ENCODE measurements at regions not wholly inside any gene's neighbourhood (a gene's known extent, or its start where the extent isn't known, plus 50 kb on each side); places are given as distances from the start of the nearest gene placed in this dataset.

DNA sequence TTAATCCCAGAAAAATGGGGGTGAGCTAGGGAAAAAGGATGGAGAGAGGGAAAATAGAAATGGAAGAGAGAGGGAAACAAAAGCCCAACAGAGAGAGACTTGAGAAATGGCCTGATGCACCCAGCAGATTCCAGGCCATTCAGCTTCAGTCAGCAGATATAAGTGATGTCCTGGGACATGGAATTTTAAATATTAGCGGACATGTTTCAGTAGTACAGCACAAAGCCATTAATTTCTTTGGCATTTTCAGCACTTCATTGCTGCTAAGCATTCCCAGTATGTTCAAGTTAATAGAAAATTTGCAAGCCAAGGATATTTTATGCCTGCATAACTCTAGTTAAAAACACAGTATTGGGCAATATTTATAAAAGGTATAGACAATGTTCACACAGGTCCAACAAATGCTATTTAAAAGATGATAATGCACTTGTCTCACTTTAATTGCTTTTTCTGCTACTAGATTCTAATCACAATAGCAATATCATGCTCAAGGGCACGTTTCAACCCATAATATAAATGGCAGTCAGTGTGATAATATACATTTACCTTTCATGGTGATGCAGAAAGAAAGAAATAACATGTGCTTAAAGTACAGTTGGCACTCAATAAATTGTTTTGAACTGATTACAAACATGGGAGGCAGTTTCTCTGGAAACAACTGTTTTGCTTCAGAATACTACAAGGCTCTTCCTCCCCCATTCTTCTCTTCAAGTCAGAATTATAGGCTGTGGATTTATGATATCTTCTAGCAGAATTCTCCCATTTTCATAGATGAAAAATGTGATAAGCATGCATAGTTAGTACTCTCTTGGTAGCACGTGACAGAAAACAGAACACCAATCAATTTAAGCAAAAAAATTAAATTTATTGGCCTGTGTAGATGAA is 108.1 kb upstream of the MAGI3 start (continued):
- TF ChIP-seq EZH2 (IDR thresholded peaks at IDR 0.05; ENCODE audit: low read depth, low read length, severe bottlenecking) (no peak), CREB1 (IDR thresholded peaks at IDR 0.05) (no peak), SIRT6 (IDR thresholded peaks at IDR 0.05; ENCODE audit: low read length) (no peak), JUND (IDR thresholded peaks at IDR 0.05; ENCODE audit: low read length) (no peak), CBX5 (IDR thresholded peaks at IDR 0.05; ENCODE audit: low read depth, low read length) (no peak), ASH2L (IDR thresholded peaks at IDR 0.05; ENCODE audit: low read length) (no peak), MAFK (IDR thresholded peaks at IDR 0.05; ENCODE audit: low read depth, low read length) (no peak), EGR1 (IDR thresholded peaks at IDR 0.05; ENCODE audit: borderline replicate concordance, low read depth, low read length) (no peak)
- TF ChIP-seq, protein P1, sequence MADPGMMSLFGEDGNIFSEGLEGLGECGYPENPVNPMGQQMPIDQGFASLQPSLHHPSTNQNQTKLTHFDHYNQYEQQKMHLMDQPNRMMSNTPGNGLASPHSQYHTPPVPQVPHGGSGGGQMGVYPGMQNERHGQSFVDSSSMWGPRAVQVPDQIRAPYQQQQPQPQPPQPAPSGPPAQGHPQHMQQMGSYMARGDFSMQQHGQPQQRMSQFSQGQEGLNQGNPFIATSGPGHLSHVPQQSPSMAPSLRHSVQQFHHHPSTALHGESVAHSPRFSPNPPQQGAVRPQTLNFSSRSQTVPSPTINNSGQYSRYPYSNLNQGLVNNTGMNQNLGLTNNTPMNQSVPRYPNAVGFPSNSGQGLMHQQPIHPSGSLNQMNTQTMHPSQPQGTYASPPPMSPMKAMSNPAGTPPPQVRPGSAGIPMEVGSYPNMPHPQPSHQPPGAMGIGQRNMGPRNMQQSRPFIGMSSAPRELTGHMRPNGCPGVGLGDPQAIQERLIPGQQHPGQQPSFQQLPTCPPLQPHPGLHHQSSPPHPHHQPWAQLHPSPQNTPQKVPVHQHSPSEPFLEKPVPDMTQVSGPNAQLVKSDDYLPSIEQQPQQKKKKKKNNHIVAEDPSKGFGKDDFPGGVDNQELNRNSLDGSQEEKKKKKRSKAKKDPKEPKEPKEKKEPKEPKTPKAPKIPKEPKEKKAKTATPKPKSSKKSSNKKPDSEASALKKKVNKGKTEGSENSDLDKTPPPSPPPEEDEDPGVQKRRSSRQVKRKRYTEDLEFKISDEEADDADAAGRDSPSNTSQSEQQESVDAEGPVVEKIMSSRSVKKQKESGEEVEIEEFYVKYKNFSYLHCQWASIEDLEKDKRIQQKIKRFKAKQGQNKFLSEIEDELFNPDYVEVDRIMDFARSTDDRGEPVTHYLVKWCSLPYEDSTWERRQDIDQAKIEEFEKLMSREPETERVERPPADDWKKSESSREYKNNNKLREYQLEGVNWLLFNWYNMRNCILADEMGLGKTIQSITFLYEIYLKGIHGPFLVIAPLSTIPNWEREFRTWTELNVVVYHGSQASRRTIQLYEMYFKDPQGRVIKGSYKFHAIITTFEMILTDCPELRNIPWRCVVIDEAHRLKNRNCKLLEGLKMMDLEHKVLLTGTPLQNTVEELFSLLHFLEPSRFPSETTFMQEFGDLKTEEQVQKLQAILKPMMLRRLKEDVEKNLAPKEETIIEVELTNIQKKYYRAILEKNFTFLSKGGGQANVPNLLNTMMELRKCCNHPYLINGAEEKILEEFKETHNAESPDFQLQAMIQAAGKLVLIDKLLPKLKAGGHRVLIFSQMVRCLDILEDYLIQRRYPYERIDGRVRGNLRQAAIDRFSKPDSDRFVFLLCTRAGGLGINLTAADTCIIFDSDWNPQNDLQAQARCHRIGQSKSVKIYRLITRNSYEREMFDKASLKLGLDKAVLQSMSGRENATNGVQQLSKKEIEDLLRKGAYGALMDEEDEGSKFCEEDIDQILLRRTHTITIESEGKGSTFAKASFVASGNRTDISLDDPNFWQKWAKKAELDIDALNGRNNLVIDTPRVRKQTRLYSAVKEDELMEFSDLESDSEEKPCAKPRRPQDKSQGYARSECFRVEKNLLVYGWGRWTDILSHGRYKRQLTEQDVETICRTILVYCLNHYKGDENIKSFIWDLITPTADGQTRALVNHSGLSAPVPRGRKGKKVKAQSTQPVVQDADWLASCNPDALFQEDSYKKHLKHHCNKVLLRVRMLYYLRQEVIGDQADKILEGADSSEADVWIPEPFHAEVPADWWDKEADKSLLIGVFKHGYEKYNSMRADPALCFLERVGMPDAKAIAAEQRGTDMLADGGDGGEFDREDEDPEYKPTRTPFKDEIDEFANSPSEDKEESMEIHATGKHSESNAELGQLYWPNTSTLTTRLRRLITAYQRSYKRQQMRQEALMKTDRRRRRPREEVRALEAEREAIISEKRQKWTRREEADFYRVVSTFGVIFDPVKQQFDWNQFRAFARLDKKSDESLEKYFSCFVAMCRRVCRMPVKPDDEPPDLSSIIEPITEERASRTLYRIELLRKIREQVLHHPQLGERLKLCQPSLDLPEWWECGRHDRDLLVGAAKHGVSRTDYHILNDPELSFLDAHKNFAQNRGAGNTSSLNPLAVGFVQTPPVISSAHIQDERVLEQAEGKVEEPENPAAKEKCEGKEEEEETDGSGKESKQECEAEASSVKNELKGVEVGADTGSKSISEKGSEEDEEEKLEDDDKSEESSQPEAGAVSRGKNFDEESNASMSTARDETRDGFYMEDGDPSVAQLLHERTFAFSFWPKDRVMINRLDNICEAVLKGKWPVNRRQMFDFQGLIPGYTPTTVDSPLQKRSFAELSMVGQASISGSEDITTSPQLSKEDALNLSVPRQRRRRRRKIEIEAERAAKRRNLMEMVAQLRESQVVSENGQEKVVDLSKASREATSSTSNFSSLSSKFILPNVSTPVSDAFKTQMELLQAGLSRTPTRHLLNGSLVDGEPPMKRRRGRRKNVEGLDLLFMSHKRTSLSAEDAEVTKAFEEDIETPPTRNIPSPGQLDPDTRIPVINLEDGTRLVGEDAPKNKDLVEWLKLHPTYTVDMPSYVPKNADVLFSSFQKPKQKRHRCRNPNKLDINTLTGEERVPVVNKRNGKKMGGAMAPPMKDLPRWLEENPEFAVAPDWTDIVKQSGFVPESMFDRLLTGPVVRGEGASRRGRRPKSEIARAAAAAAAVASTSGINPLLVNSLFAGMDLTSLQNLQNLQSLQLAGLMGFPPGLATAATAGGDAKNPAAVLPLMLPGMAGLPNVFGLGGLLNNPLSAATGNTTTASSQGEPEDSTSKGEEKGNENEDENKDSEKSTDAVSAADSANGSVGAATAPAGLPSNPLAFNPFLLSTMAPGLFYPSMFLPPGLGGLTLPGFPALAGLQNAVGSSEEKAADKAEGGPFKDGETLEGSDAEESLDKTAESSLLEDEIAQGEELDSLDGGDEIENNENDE (IDR thresholded peaks at IDR 0.05; ENCODE audit: insufficient replicate concordance, low read length) = no peak

Data from H1 (cell line).